ENCODE measurements at regions not wholly inside any gene's neighbourhood (a gene's known extent, or its start where the extent isn't known, plus 50 kb on each side); places are given as distances from the start of the nearest gene placed in this dataset.

- no peak overlapping the region for H3K4me3 Mint-ChIP-seq
- no peak for TF ChIP-seq EZH2 (IDR thresholded peaks at IDR 0.05; ENCODE audit: borderline replicate concordance, insufficient read depth, low read depth, low read length, poor library complexity, severe bottlenecking)
- TF ChIP-seq, protein P1, sequence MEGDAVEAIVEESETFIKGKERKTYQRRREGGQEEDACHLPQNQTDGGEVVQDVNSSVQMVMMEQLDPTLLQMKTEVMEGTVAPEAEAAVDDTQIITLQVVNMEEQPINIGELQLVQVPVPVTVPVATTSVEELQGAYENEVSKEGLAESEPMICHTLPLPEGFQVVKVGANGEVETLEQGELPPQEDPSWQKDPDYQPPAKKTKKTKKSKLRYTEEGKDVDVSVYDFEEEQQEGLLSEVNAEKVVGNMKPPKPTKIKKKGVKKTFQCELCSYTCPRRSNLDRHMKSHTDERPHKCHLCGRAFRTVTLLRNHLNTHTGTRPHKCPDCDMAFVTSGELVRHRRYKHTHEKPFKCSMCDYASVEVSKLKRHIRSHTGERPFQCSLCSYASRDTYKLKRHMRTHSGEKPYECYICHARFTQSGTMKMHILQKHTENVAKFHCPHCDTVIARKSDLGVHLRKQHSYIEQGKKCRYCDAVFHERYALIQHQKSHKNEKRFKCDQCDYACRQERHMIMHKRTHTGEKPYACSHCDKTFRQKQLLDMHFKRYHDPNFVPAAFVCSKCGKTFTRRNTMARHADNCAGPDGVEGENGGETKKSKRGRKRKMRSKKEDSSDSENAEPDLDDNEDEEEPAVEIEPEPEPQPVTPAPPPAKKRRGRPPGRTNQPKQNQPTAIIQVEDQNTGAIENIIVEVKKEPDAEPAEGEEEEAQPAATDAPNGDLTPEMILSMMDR (IDR thresholded peaks at IDR 0.05) = no peak
- H3K4me2 ChIP-seq (replicated peaks; ENCODE audit: low read depth, low read length, poor library complexity, severe bottlenecking) = no peak overlapping the region
- no peaks in the 10 kb centered on the region for H3K4me1 Mint-ChIP-seq
- DNase-seq (no peak), ATAC-seq (ENCODE audit: low read depth) (no peak)
- H3K79me2 ChIP-seq (ENCODE audit: control insufficient read depth, insufficient read depth, low read length) = no peaks in the 10 kb centered on the region
- no peak overlapping the region for H3K4me3 ChIP-seq (ENCODE audit: control extremely low read depth in 1 of 5, extremely low read depth in 1 of 5, insufficient read depth in 1 of 5, low read depth in 2 of 5, low read length in 4 of 5)
- H3K27me3 Mint-ChIP-seq = no peaks in the 10 kb centered on the region
- no peaks in the 10 kb centered on the region for H3K9me3 ChIP-seq (ENCODE audit: control extremely low read depth in 1 of 3, control insufficient read depth in 2 of 3, insufficient read depth in 1 of 3, low read length in 2 of 3)
- no peaks in the 10 kb centered on the region for H3K4me1 ChIP-seq (ENCODE audit: control insufficient read depth in 2 of 2, insufficient read depth in 2 of 2, low read length in 2 of 2)
- H3K27ac ChIP-seq (ENCODE audit: low read length in 2 of 2) = no peak overlapping the region
- ChIA-PET CTCF (no interaction called here), POLR2A (no interaction called here)
- no CpG with 5 or more reads among the region's 2 CpGs for WGBS (ENCODE audit: insufficient coverage)
- H4K20me1 ChIP-seq (ENCODE audit: control insufficient read depth, insufficient read depth, low read length, poor library complexity, severe bottlenecking) = no peaks in the 10 kb centered on the region
- no peaks in the 10 kb centered on the region for H3K36me3 ChIP-seq (replicated peaks in 1 of 2; ENCODE audit: control extremely low read depth in 1 of 2, control insufficient read depth in 1 of 2, extremely low read depth in 1 of 2, insufficient read depth in 2 of 2, low read length in 1 of 2)
- H3K27ac Mint-ChIP-seq = no peak overlapping the region
- no peaks in the 10 kb centered on the region for H3K9me3 Mint-ChIP-seq (ENCODE audit: insufficient read depth)
- intact Hi-C loops (cut with micrococcal nuclease) = no loop called here
- no peaks in the 10 kb centered on the region for H3K27me3 ChIP-seq (replicated peaks in 1 of 4; ENCODE audit: control extremely low read depth in 1 of 4, control insufficient read depth in 3 of 4, insufficient read depth in 4 of 4, low read length in 3 of 4)
- no peak overlapping the region for H2AFZ ChIP-seq (ENCODE audit: insufficient read depth, low read depth, low read length, poor library complexity, severe bottlenecking)
- no peak overlapping the region for H3K9ac ChIP-seq (ENCODE audit: low read length)
These were observed 333.9 kb downstream of the METTL15 start for GRCh38 chr11:28442131-28442530.

DNA sequence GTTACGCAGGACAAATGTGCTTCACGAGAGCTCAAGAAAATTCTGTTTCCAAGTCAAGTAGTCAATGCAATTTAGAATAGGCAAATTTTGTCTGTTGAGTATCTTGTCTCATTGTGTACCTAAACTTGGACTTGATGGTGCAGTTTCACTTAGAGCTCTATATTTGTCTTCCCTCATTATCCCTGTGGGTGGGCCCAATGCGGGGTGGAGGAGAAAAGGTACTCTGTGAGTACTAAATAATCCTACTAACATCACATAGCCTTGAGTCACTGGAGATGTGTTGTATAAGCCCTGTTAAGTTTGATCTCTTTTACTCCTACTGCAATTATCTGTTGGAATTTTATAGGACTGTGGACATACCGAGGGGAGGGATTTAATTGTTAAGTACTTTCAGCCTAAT lies 331.2 kb downstream of the METTL15 start:
- ChIA-PET CTCF (no interaction called here), POLR2A (no interaction called here)
- Histone ChIP-seq H4K20me1 (ENCODE audit: control insufficient read depth, insufficient read depth, low read length, poor library complexity, severe bottlenecking) (no peaks in the 10 kb centered on the region), H3K9me3 (ENCODE audit: control extremely low read depth in 1 of 3, control insufficient read depth in 2 of 3, insufficient read depth in 1 of 3, low read length in 2 of 3) (no peaks in the 10 kb centered on the region), H3K27me3 (replicated peaks in 1 of 4; ENCODE audit: control extremely low read depth in 1 of 4, control insufficient read depth in 3 of 4, insufficient read depth in 4 of 4, low read length in 3 of 4) (no peaks in the 10 kb centered on the region), H3K27ac (ENCODE audit: low read length in 2 of 2) (no peak overlapping the region), H3K79me2 (ENCODE audit: control insufficient read depth, insufficient read depth, low read length) (no peaks in the 10 kb centered on the region), H3K4me2 (replicated peaks; ENCODE audit: low read depth, low read length, poor library complexity, severe bottlenecking) (no peak overlapping the region), H3K4me1 (ENCODE audit: control insufficient read depth in 2 of 2, insufficient read depth in 2 of 2, low read length in 2 of 2) (no peaks in the 10 kb centered on the region), H2AFZ (ENCODE audit: insufficient read depth, low read depth, low read length, poor library complexity, severe bottlenecking) (no peak overlapping the region), H3K9ac (ENCODE audit: low read length) (no peak overlapping the region), H3K4me3 (ENCODE audit: control extremely low read depth in 1 of 5, extremely low read depth in 1 of 5, insufficient read depth in 1 of 5, low read depth in 2 of 5, low read length in 4 of 5) (no peak overlapping the region), H3K36me3 (replicated peaks in 1 of 2; ENCODE audit: control extremely low read depth in 1 of 2, control insufficient read depth in 1 of 2, extremely low read depth in 1 of 2, insufficient read depth in 2 of 2, low read length in 1 of 2) (no peaks in the 10 kb centered on the region)
- DNase-seq = no peak
- no peak for ATAC-seq (ENCODE audit: low read depth)
- intact Hi-C loops (cut with micrococcal nuclease) = no loop called here
- 94% methylated on average over 2 of the region's 4 CpGs for WGBS (ENCODE audit: insufficient coverage)
- no peak overlapping the region for H3K4me3 Mint-ChIP-seq
- no peaks in the 10 kb centered on the region for H3K4me1 Mint-ChIP-seq
- no peak overlapping the region for H3K27ac Mint-ChIP-seq
- H3K27me3 Mint-ChIP-seq = no peaks in the 10 kb centered on the region
- no peaks in the 10 kb centered on the region for H3K9me3 Mint-ChIP-seq (ENCODE audit: insufficient read depth)
- TF ChIP-seq, protein P1 (IDR thresholded peaks at IDR 0.05) = no peak
- no peak for TF ChIP-seq EZH2 (IDR thresholded peaks at IDR 0.05; ENCODE audit: borderline replicate concordance, insufficient read depth, low read depth, low read length, poor library complexity, severe bottlenecking)

Data from B cell (primary cell).